HG03139 (cell line): ENCODE measurements at regions not wholly inside any gene's neighbourhood (a gene's known extent, or its start where the extent isn't known, plus 50 kb on each side); places are given as distances from the start of the nearest gene placed in this dataset.
"Not testable (repeated sequence)": the region's sequence is repeated elsewhere in the genome, so short reads cannot be mapped to it uniquely, and the experiment has no call there.

Experiments used
- ATAC-seq: cut with Tn5 transposase; IDR thresholded peaks from one replicate; pipeline ENCODE4 v1.9.1; 2021; ENCODE audit not compliant: unreplicated experiment

DNA sequence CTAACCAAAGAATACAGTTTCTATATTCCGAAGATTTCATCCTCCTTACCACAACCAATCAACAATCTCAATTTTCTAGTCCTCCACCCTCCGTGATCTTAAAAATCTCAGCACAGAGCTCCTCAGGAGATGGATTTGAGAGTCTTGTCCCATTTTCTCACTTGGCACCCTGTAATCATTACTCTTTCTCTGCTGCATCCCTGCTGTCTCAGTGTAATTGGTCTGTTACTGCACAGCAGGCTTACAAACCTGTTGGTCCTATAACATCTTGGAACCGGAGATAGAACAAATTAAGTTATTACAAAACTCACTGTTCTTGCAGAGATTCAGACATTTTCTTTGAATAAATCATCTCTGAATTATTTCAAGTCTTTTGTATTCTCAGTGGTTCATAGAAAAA, 1227.2 kb downstream of the JRKL start:
- ATAC-seq = no peak

DNA sequence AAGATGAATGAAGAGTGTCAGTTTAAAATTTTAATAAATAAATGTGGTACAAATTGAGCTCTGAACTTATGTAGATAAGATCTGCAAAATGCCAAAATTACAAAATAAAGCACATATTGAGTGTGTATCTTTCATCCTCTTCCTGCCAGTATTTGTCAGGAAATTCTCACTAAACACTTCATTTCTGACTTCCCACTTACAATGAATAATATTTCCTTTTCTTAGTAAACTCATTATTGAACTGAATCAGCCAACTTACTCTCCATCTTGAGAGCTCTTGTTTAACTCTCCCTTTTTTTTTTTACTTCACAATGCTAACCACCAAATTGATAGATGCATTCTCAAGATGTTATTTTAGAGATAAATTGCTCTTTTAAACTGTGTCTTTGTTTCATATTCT, 1230.2 kb downstream of the JRKL start:
- ATAC-seq = no peak

DNA sequence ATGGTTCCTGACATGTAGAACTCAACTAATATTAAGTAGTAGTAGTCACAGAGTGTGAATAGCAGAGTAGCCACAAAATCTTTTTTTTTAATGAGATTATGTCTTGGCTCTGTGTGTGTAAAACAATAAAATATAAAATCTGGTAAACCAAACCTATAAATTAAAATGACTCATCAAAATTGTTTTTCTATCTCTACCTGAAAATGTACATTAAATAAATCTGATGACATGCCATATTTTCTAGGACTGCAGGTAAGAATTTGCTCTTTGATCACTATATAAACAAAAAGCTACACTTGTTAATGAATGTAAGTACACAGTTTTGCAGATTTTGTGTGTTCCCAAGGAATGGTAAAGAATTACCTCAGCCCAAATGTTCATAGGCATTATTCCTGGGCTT, 1231.5 kb downstream of the JRKL start:
- no peak for ATAC-seq

DNA sequence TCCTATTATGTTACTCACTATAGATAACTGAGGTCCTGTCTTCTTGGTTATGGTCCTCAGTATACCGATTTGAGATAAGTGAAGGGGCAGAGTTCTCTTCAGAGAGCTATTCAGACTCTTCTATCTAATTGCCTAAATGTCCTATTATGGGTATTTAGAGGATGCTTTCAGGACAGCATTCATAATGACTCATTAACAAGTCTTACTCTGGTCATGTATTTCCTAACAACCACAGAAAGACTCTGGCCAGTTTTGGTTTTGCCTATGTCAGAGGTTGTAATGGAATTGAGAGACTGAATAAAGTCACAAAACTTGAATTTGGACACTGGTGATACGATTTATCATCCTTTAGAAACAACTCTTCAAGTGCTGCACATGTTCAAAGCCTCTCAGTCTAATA, 1233.0 kb downstream of the JRKL start:
- no peak for ATAC-seq

DNA sequence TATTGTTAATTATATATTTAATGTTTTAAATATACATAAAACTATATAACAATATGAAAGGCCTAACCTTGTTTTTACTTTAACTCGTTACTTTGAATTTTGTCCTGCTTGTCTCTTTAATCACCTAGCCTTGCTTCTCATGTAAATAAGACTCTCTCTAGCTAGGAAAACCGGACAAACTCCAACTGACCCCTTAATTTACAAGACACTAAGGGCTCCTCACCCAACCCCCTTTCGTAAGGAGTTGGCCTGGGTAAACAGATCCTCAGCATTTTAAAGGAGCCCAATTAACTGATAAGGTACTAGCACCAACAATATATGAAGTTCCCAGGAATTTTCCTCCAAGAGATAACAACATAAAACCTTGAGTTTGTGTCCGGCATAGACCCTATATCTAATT, 1246.9 kb downstream of the JRKL start:
- not testable (repeated sequence) for ATAC-seq

DNA sequence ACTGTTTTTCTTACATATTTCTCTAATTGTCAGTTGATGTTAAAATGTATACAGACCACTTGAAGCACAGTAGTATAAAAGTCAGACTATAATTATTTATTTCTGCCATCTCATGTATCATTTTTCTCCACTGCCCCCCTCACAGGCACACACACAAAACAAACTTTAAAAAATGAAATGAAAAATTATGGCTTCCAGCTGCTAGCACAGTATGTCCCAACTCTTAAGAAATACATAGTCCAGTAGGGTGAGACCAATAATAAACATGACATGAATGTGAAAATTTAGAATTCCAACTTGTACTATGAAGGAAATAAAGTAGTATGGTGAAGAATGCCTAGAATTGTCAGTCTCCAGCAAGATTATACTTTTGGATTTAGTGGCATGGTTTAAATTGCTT, 1247.9 kb downstream of the JRKL start:
- no peak for ATAC-seq

DNA sequence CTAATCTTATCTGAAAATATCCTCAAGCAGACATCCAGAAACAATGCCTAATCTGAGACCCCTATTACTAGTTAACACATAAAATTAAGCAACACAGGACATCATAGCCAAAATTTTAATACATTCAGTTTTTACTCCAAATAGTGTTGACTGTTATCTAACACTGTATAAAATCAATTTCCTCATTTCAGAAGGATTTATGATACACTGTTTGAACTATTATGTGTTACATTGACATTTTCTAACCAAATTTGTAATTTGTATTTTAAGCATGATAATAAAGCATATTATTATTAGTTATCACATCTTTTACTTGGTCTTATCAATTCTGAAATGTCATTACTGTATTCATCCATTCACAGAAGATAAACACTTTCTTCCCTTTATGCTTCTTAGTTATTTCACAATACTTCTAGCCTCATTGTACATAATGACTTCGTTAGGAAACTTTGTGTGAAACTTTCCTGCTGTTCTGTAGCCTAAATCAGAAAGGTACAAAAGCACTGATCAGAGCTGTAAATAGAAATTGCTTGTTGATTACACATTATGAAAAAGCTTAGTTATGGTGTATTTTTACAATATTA, 1248.9 kb downstream of the JRKL start:
- no peak for ATAC-seq

DNA sequence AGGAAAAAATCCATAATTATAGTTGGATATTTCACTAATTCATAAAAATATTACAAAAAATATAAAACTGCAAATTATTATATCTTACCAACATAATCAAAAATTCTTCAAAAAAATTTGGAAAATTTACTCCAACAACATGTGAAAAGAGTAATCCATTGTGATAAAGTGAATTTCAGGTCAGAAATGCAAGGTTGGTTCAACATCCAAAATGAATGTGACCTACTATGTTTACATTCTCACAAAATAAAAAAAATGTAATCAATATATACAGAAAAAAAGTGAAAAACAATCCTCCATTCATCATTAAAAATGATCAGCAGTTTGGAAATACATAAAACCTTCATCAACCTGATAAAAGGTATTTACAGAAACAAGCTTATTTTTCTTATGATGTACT, 1252.2 kb downstream of the JRKL start:
- no peak for ATAC-seq

DNA sequence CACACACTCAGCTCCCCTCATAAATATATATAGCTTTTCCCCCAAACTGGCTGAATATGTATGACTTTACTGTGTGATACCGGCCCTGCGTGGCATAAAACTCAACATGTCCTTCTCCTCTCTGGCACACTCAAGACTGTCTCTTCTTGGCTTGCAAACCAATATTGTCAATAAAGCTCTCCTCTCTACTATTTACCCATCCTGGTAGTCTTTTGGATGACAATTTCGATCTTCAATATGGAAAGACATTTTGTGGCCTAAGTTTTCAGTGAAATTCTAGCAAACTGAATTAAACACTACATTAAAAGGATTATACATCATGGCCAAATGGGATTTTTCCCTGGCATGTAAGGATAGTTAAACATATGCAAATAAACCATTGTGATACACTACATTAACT, 1255.9 kb downstream of the JRKL start:
- ATAC-seq = no peak

DNA sequence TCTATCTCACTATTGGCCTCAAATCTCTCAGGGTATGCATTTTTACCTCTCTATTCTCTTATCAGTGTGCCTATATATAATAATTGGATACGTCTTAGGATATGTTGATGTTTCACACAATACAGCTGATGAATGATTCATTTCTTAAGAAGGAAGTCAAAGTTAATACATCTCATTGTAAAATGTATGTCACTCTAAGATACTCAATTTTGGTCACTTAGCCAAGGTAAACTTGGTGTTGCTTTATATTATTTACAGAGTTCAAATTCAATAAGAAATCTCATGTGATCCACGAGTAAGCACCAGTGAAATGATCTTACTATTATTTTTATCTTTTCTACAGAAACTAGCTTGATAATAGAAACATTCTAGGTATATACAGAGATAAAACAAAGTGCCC, 1266.5 kb downstream of the JRKL start:
- no peak for ATAC-seq

DNA sequence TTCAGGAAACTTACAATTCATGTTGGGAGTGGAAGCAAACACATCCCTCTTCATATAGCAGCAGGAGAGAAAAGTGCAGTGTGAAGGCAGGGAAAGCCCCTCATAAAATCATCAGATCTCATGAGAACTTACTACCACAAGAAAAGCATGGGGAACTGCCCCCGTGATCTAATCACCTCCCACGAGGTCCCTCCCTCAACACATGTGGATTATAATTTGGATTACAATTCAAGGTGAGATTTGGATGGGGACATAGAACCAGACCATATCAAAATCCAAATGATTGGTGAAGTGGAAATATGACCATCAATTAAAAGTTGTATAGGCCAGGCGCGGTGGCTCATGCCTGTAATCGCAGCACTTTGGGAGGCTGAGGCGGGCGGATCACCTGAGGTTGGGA, 1268.0 kb downstream of the JRKL start:
- ATAC-seq = no peak

DNA sequence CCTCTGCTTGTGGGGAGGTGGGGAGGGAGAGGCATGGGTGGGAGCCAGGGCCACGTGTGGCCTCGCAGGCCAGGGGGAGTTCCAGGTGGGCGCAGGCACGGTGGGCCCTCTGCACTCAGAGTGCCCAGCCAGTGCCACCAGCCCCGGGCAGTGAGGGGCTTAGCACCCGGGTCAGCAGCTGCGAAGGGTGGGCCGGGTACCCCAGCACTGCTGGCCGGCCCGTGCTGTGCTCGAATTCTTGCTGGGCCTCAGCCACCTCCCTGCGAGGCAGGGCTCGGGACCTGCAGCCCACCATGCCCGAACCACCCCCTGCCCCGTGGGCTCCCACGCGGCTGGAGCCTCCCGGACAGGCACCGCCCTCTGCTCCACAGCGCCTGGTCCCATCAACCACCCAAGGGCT, 1277.2 kb downstream of the JRKL start:
- ATAC-seq = no peak

DNA sequence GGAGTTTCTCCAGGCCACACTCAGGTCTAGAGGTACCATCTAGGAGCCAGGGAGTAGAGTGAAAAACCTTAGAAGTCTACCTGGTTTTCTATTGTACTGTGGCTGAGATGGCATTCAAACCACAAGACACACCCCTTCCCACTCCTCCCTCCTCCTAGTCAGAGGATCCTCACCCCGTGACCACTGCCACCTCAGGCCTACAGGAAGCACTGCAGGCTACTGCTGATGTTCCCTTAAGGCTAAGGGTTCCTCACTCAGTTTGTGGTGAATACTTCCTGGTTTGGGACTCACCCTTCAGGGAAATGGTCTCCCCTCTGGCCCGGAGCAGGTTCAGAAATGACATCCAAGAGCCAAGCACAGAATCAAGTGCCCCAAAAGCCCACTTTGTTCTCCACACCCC, 1293.9 kb downstream of the JRKL start:
- ATAC-seq = no peak

DNA sequence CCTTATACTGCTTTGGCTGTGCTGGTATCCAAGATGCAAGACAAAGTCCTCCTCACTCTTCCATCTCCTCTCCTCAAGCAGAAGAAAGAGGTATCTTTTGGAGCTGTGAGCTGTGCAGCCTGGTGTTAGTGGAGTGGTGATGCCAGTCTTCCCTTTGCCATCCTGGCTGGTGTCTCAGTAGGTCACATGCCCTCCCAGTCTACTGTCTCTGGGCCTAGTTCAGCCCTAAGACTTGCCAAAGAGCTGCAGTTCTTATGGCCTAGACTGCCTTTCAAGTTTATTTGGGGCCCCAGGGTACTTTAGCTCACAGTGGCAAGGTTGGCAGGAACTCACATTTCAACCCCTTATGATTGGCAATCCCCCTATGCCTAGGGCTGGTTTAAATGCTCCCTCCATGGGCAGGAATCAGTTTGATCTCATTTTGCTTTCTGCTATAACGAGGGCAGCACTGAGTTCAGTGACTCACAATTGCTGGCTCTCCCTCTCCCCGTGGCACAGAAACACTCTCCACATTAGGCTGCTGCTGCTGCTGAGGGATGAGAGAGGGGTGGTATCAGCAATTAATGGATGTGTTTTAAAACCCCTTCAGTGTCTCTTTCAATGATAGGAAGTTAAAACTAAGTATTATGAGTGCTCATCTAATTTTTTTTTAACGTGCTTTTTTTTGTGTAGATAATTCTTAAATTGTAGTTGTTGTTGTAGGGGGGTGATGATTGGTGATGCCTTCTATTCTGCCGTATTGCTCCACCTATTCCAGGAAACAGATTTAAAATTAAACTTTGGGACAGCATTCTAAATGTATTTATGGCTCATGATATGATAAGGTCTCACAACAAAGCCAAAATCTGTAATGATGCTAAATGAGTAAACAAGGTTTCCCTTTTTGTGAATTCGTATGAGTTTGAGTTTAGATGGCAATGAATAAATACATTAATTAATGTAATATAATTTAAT, 1295.0 kb downstream of the JRKL start:
- ATAC-seq = no peak

DNA sequence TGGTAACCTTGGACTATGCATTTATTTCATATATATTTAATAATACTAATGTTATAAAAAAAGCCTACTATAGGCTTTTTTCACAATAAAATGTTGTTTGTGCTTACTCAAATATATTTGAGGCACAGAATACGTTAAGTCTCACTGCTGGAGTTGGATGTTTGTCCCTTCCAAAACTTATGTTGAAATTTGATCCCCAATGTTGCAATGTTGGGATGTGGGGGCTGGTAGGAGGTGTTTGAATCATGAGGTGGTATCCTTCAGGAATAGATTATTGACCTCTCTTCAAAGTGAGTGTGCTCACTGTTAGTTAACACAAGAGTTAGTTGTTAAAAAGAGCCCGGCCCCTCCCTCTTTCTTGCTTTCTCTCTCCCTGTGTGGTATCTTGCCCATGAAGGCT, 1295.9 kb downstream of the JRKL start:
- no peak for ATAC-seq

DNA sequence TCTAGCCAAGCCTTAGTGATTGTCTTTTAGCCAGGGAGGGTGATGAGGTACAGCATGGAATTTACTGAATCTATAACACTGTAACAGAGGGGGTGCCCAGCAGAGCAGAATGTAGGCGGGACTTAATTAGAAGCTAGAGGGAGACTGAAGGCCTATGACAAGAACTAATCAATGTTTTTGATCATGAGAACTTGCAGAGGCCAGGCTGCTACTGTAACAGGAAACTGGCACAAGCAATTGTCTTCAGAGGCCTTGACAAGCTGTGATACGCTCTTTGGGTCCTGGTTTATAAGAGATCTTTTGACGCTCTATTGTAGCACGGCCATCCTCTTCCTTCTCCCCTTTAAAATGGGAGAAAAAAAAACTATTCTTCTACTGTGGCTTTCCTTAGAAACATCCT, 1297.3 kb downstream of the JRKL start:
- ATAC-seq = no peak

DNA sequence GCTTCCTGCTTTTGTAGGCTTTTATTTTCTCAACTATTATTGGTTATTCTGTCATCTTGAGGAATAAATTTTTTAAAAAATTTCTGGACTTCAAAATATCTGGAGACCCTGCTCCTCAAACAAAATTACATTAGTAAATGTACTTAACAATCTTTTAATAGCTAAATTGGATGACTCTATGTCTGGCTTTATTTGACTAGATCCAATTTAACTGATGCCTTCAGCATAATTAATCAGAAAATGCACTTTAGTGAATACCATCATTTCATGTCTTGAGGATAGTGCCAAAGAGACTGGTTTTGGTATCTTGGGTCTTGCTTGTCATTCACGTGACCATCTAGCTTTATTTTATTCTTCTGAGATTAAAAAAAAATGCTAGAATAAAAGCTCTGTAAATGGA, 1301.2 kb downstream of the JRKL start:
- no peak for ATAC-seq

DNA sequence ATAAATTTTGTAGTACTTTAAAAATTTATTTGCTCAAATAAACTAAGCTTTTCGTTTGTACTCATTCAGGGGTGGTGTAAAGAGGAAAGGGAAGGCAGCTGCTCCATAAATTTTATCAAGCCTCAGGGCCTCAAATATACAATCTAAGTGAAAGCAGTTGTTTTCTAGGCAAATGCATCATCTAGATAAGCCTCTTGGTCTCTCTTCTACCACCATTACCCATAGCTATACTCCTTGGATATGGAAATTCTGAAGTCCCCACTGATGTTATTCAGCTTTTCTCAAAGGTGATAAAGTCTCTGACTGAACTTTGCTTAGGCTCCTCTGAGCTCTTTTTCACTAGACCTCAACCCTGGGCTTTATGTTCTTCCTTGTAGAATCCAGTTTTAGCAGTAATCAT, 1313.1 kb downstream of the JRKL start:
- ATAC-seq = no peak

DNA sequence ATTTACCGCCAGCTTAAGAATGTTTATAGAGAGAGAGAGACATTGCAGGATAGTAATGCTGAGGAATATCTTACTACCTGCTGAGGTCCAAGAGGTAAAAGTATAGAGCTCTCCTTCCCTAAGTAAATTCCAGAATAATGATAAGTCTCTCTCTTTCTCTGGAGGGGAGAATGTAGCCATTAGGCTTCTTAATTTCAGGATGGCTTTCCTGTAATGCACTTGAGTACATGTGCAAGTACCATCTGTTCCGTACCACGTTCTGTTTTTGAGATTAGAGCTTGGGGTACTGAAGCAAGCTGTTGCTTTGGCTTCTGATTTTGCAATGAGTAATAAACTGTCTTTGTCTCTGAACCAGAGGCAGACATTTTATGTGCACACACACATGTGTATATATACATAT, 1314.0 kb downstream of the JRKL start:
- no peak for ATAC-seq

DNA sequence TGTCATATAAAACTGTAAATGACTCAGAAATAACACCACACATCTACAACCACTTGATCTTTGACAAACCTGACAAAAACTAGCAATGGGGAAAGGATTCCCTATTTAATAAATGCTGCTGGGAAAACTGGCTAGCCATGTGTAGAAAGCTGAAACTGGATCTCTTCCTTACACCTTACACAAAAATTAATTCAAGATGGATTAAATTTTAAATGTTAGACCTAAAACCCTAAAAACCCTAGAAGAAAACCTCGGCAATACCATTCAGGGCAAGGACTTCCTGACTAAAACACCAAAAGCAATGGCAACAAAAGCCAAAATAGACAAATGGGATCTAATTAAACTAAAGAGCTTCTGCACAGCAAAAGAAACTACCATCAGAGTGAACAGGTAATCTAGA, 1315.3 kb upstream of the CNTN5 start:
- ATAC-seq = not testable (repeated sequence)

DNA sequence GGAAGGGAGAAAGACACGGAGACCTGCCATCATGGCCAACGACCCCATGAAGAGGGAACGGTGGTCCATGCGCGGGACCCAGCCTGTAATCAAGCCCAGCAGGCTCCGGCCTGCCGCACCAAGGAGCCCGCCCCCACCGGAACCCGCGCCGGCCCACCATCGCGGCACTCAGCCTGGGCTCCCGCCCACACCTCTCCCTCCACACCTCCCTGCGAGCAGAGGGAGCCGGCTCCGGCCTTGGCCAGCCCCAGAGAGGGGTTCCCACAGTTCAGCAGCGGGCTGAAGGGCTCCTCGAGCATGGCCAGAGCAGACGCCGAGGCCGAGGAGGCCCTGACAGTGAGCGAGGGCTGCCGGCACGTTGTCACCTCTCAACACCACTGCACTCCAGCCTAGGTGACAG, 1302.8 kb upstream of the CNTN5 start:
- no peak for ATAC-seq

DNA sequence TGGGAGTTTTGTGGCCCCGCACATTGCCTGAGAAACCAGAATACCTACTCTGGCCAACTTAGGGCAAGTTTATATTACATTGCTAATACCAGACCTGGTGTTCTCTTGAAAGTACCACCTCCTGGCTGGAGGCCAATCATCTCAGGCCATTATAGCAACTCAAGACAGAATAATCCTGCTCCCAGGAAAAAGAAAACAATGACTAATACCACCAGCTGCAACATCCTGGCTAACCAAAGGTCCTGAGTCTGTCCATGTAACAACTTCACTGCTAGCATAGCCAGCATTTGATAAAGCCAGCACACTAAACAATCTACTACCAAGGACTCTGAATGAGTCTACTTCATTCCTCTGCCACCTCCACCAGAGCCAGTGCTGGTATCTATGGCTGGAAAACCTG, 1298.7 kb upstream of the CNTN5 start:
- no peak for ATAC-seq

DNA sequence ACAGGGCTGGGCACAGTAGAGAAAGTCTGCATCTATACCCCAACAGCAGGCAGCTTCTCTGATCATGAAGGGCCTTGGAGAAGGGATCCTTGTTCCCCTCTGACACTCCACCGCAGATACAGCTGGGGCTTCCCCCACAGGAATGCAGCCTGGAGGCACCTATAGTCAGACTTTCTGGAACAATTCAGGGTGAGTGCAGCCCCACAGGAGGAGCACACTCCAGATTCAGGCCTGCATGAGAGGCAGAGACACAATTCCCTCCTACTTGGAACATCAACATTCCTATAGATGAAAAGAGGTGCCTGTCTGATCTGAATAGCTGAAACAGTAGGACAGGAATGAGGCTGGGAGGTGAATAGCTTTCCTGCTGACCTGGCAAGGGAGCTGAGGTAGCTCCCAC, 1298.0 kb upstream of the CNTN5 start:
- no peak for ATAC-seq
